ENCODE measurements at regions not wholly inside any gene's neighbourhood (a gene's known extent, or its start where the extent isn't known, plus 50 kb on each side); places are given as distances from the start of the nearest gene placed in this dataset.

GRCh38 chr1:111015222-111015621, 51.5 kb upstream of the LRIF1 start:
- TF ChIP-seq CTCF (conservative IDR thresholded peaks at IDR 0.05; ENCODE audit: low read length) (peak; percentile 61), EZH2phosphoT487 (IDR thresholded peaks at IDR 0.05; ENCODE audit: borderline replicate concordance, low read depth, low read length) (no peak)
